GM18498 (cell line): ENCODE measurements at regions not wholly inside any gene's neighbourhood (a gene's known extent, or its start where the extent isn't known, plus 50 kb on each side); places are given as distances from the start of the nearest gene placed in this dataset.

Source experiments
- ATAC-seq: cut with Tn5 transposase; IDR thresholded peaks from one replicate; pipeline ENCODE4 v1.9.1; 2021; ENCODE audit warnings: mild to moderate bottlenecking, moderate library complexity; ENCODE audit not compliant: unreplicated experiment

DNA sequence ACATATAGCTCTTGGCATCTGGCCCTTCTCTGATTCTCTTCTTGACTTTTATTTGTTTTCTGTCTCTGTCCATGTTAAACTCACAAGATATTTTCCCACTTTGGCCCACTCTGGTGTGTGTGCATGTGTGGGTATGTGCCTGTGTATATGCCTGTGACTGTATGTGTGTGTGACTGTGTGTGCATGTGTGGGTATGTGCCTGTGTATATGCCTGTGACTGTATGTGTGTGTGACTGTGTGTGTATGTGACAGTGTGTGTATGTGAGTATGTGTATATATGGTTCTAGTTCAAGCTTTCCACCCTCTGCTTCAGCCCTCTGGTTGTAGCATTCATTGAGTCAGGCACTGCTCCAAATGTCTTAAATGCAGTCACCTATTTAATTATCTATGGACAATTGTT is 88.6 kb upstream of the GGTLC1 start:
- ATAC-seq, result no peak

DNA sequence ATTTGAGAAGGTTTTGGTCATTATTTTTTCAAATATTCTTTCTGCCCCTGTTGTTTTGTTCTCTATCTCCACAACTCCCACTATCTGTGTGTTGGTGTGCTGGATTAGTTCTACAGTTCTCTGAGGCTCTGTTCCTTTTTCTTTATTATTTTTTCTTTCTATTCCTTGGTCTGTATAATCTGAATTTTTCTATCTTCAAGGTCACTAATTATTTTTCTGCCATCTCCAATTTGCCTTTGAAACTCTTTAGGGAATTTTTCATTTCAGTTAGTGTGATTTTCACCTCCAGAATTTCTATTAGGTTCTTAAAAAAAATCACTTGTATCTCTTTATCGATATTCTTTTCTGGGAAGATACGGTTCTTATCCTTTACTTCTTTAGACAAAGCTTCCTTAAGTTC is 82.1 kb upstream of the GGTLC1 start:
- ATAC-seq, result no peak

- no peak for ATAC-seq
These were observed 77.6 kb upstream of the GGTLC1 start for GRCh38 chr20:24066076-24066700.

DNA sequence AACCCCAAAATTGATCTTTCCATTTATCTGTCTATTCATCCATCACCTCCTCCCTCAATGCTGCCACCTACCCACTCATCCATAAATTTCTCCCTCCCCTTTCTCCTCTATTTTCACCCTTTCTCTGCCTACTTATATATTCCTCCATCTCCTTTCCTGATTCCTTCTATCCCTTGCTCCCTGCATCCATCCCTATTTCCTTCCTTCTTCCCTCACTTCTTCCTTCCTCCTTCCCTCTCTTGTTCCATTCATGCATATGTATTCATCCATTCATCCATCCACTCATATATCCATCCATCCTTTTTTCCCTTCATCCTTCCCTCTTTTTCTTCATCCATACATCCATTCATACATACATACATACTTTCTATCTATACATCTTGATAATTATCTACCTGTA is 76.3 kb upstream of the GGTLC1 start:
- no peak for ATAC-seq

DNA sequence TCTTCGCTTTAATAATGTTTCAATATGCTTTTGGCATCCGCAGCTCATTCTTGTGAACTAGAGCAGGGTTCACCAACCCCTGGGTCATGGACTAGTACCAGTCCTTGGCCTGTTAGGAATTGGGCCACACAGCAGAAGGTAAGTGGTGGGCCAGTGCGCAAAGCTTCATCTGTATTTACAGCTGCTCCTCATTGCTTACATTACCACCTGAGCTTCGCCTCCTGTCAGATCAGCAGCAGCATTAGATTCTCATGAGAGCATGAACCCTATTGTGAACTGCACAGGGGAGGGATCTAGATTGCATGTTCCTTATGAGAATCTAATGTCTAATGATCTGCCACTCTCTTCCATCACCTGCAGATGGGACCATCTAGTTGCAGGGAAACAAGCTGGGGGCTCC is 75.5 kb upstream of the GGTLC1 start:
- ATAC-seq, result no peak

- ATAC-seq, result no peak
These were observed 74.5 kb upstream of the GGTLC1 start for GRCh38 chr20:24063100-24063499.

GRCh38 chr20:24060851-24061590 is 72.4 kb upstream of the GGTLC1 start:
- no peak for ATAC-seq

GRCh38 chr20:24059174-24059573 is 70.6 kb upstream of the GGTLC1 start:
- no peak for ATAC-seq

- no peak for ATAC-seq
These were observed 67.9 kb upstream of the GGTLC1 start for GRCh38 chr20:24056491-24056890.

DNA sequence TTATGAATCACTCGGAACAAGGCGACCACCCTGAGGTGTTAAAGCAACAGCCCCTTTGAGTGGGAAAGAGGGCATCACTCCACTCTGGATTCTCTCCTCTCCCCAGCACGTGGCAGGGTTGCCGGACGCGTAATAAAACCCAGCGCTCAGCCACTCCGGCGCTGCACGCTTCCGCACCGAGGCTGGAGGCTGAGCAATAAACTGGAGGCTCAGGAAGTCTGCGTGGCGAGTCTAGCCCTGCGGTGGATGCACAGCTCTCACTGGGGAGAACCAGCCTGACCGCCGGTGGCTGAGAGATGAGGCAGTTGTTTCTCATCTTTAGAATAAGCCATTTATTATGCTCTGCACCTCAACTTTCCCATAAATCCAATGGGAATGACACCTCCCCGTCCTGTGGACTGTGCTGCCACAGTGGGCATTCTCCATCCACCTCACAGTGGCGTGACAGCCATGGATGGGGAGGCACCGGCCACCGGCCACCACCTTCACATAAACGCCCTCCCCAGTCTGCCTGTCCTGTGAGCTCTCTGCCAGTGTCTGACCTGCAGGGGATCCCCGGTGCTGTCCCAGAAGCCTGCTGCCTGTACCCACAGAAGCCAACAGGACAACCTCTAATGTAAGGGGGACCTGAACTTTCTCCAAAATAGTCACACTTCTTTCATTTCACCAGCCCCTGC is 64.2 kb upstream of the GGTLC1 start:
- no peak for ATAC-seq

DNA sequence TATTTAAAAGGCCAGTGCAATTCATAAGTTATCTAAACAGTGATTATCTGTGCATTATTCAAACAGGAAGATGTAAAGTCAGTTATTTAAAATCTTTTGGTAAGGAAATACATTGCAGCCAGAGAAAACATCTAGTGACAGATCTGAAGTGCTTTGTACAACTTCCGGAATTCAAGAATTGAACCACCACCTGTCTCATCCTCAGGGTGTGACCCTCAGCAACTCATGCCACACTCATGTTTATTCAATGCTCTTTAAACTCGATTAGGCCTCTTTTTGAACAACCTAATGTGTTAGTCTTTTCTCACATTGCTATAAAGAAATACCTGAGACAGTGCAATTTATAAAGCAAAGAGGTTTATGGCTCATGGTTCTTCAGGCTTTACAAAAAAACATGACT is 62.6 kb upstream of the GGTLC1 start:
- no peak for ATAC-seq

- no peak for ATAC-seq
These were observed 61.5 kb upstream of the GGTLC1 start for GRCh38 chr20:24050119-24050518.

- ATAC-seq, result no peak
These were observed 60.5 kb upstream of the GGTLC1 start for GRCh38 chr20:24049081-24049480.

DNA sequence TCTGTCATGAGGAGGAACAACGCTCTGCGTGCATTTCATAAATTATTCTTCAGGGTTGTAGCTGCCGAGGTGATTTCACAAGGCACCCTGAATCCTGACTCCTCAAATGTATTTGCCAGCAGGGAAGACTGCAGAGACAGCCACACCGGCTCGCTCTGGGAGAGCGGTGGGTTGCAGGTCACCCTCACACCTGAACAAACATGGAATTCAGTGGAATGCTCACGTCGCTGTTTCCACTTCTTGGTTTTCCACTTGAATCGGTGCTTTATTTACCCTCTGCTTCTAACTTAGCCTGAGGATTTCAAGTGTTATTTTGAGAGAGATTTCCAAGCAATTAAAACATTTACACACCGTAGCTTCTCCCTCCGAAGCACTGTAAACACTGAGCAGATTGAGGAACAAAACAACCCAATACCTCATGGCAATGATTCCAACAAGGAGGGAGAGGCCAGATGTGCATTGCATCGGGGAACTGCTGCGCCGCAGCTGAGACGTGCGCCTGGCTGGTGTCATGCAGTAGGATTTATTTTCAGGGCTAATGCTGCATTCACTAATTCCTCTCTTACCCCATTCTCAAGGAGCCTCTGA is 59.5 kb upstream of the GGTLC1 start:
- no peak for ATAC-seq

DNA sequence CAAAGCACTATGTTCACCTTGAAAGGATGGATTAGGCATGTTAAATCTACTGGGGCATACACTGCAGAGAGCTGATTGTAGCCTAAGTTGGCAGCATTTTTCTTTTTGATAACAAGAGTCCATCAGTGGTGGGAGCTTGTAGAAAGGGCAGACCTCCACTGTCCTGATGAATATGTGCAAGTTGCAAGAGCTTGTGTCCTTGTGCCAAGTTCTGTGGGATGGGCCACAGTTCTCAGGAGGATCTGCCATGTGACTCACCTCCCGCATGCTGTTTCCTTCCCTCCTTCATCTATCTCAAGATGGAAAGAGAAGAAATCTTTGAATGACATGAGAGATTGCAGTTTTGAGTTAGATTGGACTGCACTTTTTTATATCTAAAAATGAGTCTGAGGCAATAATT is 58.3 kb upstream of the GGTLC1 start:
- no peak for ATAC-seq

GRCh38 chr20:24045621-24046318 is 57.2 kb upstream of the GGTLC1 start:
- ATAC-seq, result no peak

DNA sequence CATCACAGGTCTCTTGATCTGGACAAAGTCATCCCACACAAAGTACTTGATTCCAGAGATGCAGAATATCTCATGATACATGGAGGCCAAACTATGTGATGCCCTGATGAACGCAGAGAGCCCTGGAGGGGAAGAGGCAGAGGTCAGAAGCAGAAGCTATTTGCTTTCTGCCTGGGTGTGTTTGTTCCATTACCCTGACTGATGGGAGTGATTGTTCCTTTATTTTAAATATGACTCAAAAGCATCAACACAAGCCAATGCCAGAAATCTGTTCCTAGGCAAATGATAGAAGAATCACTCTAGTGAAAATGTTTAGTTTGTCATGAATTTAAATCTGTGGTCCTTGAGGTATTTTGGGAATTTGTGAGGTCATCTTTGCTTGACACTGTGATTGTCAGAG is 54.7 kb upstream of the GGTLC1 start:
- ATAC-seq, result no peak

DNA sequence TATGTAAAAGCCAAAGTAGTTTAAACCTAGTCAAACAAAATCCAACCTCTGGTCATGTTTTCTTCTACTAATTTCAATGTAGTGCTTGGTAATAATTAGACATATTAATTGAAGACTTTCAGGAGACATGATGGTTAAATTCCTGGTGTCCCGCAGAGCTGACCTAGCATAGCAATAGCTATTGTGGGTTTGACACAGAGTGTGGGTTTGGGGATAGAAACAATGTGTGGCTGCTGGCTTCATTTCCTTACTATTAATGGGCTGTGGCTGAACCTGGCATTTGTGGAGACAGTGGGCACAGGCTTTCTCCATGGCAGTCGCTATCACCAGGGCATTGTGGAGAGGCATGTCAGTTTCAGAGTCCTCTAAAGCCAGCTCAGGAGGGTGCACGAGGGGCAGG is 54.1 kb upstream of the GGTLC1 start:
- ATAC-seq, result no peak

DNA sequence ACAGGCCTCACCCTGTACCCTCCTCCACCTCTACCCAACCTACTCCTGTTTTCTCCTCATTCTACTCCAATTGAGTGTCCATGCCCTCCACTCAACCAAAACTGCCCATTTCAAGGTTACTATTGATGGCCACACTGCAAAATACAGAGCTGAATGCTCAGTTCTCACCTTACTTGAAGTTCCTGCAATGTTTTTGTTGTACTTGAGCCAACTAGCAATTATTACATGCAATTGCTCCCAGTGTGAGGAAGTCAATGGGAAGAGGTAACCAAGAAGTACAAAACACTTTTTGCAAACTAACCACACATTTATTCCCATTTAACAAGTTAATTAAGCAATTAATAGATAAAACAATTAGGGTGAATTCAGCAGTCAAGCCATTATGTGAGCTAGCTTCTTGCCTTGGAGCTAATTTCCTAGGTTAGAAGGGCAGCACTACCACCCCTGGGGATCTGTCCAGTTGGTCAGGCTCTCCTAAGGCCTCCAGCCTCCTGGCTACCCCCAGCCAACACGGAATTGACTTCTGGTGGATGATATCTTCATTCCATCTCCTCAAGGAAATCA is 52.4 kb upstream of the GGTLC1 start:
- no peak for ATAC-seq

GRCh38 chr20:24039196-24039595 is 50.6 kb upstream of the GGTLC1 start:
- ATAC-seq, result no peak
